D721Med (cell line): ENCODE measurements at regions not wholly inside any gene's neighbourhood (a gene's known extent, or its start where the extent isn't known, plus 50 kb on each side); places are given as distances from the start of the nearest gene placed in this dataset.

Experiments
- DNase-seq: peaks from one replicate; pipeline ENCODE4 v3.0.0; 2011; ENCODE audit warnings: low spot score; ENCODE audit not compliant: insufficient read length
- FAIRE-seq: peaks from 2 replicates; lab custom pipeline; 2011; peaks lifted over from hg19 to GRCh38; lab: Jason Lieb, UNC
- CTCF ChIP-seq: IDR thresholded peaks from 2 replicates; pipeline ENCODE4 v1.5.1; 2012; ENCODE audit warnings: mild to moderate bottlenecking, control low read depth; ENCODE audit not compliant: insufficient read depth; ENCODE audit errors: missing control alignments

- no peak for TF ChIP-seq CTCF
- FAIRE-seq (no peak), DNase-seq (no peak)
These were observed 146.1 kb upstream of the FGGY start for GRCh38 chr1:59150577-59151386.

- DNase-seq (no peak), FAIRE-seq (no peak)
- no peak for TF ChIP-seq CTCF
These were observed 145.5 kb upstream of the FGGY start for GRCh38 chr1:59151387-59151761.

- FAIRE-seq: no peak
- TF ChIP-seq CTCF: no peak
- no peak for DNase-seq
These were observed 145.0 kb upstream of the FGGY start for GRCh38 chr1:59151860-59152259.

- DNase-seq (no peak), FAIRE-seq (no peak)
- no peak for TF ChIP-seq CTCF
These were observed 144.4 kb upstream of the FGGY start for GRCh38 chr1:59152511-59152910.

GRCh38 chr1:59154401-59154800 lies 142.5 kb upstream of the FGGY start:
- no peak for FAIRE-seq
- DNase-seq: no peak
- no peak for TF ChIP-seq CTCF

GRCh38 chr1:59155351-59155750 lies 141.5 kb upstream of the FGGY start:
- TF ChIP-seq CTCF: no peak
- FAIRE-seq (no peak), DNase-seq (no peak)

GRCh38 chr1:59156051-59156450 lies 140.8 kb upstream of the FGGY start:
- FAIRE-seq: no peak
- TF ChIP-seq CTCF: no peak
- no peak for DNase-seq
